H1 (cell line): ENCODE measurements at regions not wholly inside any gene's neighbourhood (a gene's known extent, or its start where the extent isn't known, plus 50 kb on each side); places are given as distances from the start of the nearest gene placed in this dataset.

Source experiments
- EP300 ChIP-seq, 2 experiments: IDR thresholded peaks; 1 replicate in 1 of 2; 2 replicates in 1 of 2; pipeline ENCODE4 v1.6.1; 2011 to 2012; ENCODE audit warnings: low read depth in 2 of 2, low read length in 2 of 2, mild to moderate bottlenecking in 2 of 2, borderline replicate concordance in 1 of 2, inconsistent platforms in 1 of 2, moderate library complexity in 1 of 2
- EZH2 ChIP-seq: fragments of 200-600 bp; sonication (generic); IDR thresholded peaks from 2 replicates; pipeline ENCODE4 v1.7.1; 2012; ENCODE audit warnings: low read depth, mild to moderate bottlenecking, moderate library complexity, low read length, inconsistent platforms; ENCODE audit not compliant: severe bottlenecking
- FOSL1 ChIP-seq: IDR thresholded peaks from 2 replicates; pipeline ENCODE4 v1.6.1; 2011; ENCODE audit warnings: mild to moderate bottlenecking, low read depth, low read length, moderate library complexity; ENCODE audit not compliant: insufficient read depth
- GABPA ChIP-seq: IDR thresholded peaks from 2 replicates; pipeline ENCODE4 v1.6.1; 2011; ENCODE audit warnings: mild to moderate bottlenecking, low read length, moderate library complexity, borderline replicate concordance; ENCODE audit not compliant: insufficient read depth
- KDM4A ChIP-seq: IDR thresholded peaks from one replicate; pipeline ENCODE4 v1.7.1; 2012; ENCODE audit warnings: low read depth, mild to moderate bottlenecking, moderate library complexity, low read length, inconsistent platforms; ENCODE audit not compliant: severe bottlenecking
- RAD21 ChIP-seq, 2 experiments: IDR thresholded peaks in 1 of 2; conservative IDR thresholded peaks in 1 of 2; 2 replicates each; pipeline ENCODE4 v1.6.1; 2011; ENCODE audit warnings: low read depth in 2 of 2, low read length in 2 of 2, improper control_type of control experiment in 1 of 2, inconsistent platforms in 1 of 2, mild to moderate bottlenecking in 1 of 2, moderate library complexity in 1 of 2
- TCF12 ChIP-seq: IDR thresholded peaks from 2 replicates; pipeline ENCODE4 v1.6.1; 2011; ENCODE audit warnings: low read depth, mild to moderate bottlenecking, low read length
- ZNF274 ChIP-seq: IDR thresholded peaks from 2 replicates; pipeline ENCODE4 v1.7.0; 2012; ENCODE audit warnings: low read length, borderline replicate concordance; ENCODE audit errors: extremely low read depth
- TF ChIP-seq, protein P1 (sequence below), 3 experiments: IDR thresholded peaks; 1 replicate in 2 of 3; 2 replicates in 1 of 3; pipeline versions ENCODE4 v1.5.1 to v1.6.1; 2011; ENCODE audit warnings: low read length in 3 of 3, mild to moderate bottlenecking in 3 of 3, inconsistent platforms in 2 of 3, low read depth in 1 of 3, moderate library complexity in 1 of 3; ENCODE audit not compliant: insufficient read depth in 1 of 3; ENCODE audit errors: control extremely low read depth in 1 of 3

DNA sequence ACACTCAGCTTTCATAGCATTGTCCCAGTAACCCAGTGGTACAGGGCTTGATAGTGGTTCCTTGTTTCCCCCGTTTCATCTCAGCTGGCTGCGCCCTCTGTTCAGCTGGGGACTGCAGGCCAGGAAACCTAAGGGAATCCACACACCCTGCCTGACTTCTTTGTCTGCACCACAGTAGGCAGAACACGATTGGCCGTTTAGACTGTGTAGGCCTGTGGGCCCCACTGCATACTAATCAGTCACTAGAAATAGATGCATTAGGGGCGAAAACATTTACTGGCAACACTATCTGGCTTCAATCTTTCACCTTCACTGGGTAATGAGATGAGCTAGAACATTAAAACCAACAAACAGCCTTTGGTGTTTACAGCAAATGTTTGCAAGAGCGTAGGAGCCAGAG, 512.7 kb upstream of the BRINP1 start:
- TF ChIP-seq EZH2 = no peak
- TF ChIP-seq, protein P1, sequence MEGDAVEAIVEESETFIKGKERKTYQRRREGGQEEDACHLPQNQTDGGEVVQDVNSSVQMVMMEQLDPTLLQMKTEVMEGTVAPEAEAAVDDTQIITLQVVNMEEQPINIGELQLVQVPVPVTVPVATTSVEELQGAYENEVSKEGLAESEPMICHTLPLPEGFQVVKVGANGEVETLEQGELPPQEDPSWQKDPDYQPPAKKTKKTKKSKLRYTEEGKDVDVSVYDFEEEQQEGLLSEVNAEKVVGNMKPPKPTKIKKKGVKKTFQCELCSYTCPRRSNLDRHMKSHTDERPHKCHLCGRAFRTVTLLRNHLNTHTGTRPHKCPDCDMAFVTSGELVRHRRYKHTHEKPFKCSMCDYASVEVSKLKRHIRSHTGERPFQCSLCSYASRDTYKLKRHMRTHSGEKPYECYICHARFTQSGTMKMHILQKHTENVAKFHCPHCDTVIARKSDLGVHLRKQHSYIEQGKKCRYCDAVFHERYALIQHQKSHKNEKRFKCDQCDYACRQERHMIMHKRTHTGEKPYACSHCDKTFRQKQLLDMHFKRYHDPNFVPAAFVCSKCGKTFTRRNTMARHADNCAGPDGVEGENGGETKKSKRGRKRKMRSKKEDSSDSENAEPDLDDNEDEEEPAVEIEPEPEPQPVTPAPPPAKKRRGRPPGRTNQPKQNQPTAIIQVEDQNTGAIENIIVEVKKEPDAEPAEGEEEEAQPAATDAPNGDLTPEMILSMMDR (IDR thresholded peaks at IDR 0.05; ENCODE audit: control extremely low read depth in 1 of 3, insufficient read depth in 1 of 3, low read depth in 1 of 3, low read length in 3 of 3) = no peak
- no peak for TF ChIP-seq EP300 (IDR thresholded peaks at IDR 0.05; ENCODE audit: borderline replicate concordance in 1 of 2, low read depth in 2 of 2, low read length in 2 of 2)
- no peak for TF ChIP-seq FOSL1
- no peak for TF ChIP-seq KDM4A
- TF ChIP-seq TCF12 = no peak
- no peak for TF ChIP-seq RAD21 (IDR thresholded peaks at IDR 0.05 in 1 of 2, conservative IDR thresholded peaks at IDR 0.05 in 1 of 2; ENCODE audit: low read depth in 2 of 2, low read length in 2 of 2)
- no peak for TF ChIP-seq ZNF274
- no peak for TF ChIP-seq GABPA
